H1 (cell line): ENCODE measurements at regions not wholly inside any gene's neighbourhood (a gene's known extent, or its start where the extent isn't known, plus 50 kb on each side); places are given as distances from the start of the nearest gene placed in this dataset.

Experiments used
- CTCF ChIA-PET: fragments of 300-600 bp; sonication (Branson Sonifier 250); formaldehyde crosslinking; loops from one replicate; lab custom pipeline; 2021; ENCODE audit not compliant: partially characterized antibody; lab: Charles Lee
- POLR2A ChIA-PET: fragments of 300-600 bp; sonication (Branson Sonifier 250); formaldehyde crosslinking; loops from one replicate; lab custom pipeline; 2021; ENCODE audit warnings: inconsistent platforms; ENCODE audit not compliant: partially characterized antibody; lab: Charles Lee
- DNase-seq, 2 experiments: peaks; one replicate each; pipeline versions ENCODE4 v3.0.0 to v3.0.0-alpha.2; 2010 to 2022; ENCODE audit warnings: low spot score in 2 of 2, low read depth in 1 of 2, mixed read lengths in 1 of 2
- FAIRE-seq: peaks from 2 replicates; lab custom pipeline; 2011; peaks lifted over from hg19 to GRCh38; lab: Jason Lieb, UNC
- H2AFZ ChIP-seq: 2 replicates; pipeline ENCODE4 v1.8.1; 2012; ENCODE audit warnings: low read length, inconsistent platforms
- H2AK5ac ChIP-seq: 2 replicates; pipeline ENCODE4 v1.6.1; 2013; ENCODE audit warnings: low read depth, low read length
- H2BK120ac ChIP-seq: replicated peaks from 2 replicates; pipeline ENCODE3; 2013; ENCODE audit warnings: low read depth, low read length, inconsistent platforms
- H2BK12ac ChIP-seq: 2 replicates; pipeline ENCODE4 v1.6.1; 2013; ENCODE audit warnings: low read depth, low read length
- H2BK15ac ChIP-seq: 2 replicates; pipeline ENCODE4 v1.6.1; 2013; ENCODE audit warnings: low read length
- H2BK20ac ChIP-seq: 2 replicates; pipeline ENCODE4 v1.6.1; 2013; ENCODE audit warnings: low read length
- H2BK5ac ChIP-seq: 2 replicates; pipeline ENCODE4 v1.6.1; 2013; ENCODE audit warnings: low read depth, low read length
- H3K14ac ChIP-seq: 2 replicates; pipeline ENCODE4 v1.6.1; 2013; ENCODE audit warnings: inconsistent platforms; ENCODE audit not compliant: insufficient read length
- H3K18ac ChIP-seq: 2 replicates; pipeline ENCODE4 v1.6.1; 2013; ENCODE audit warnings: low read length; ENCODE audit errors: extremely low read depth
- H3K23ac ChIP-seq: 2 replicates; pipeline ENCODE4 v1.6.1; 2013; ENCODE audit warnings: inconsistent platforms; ENCODE audit not compliant: insufficient read length
- H3K23me2 ChIP-seq: 2 replicates; pipeline ENCODE4 v1.6.1; 2013; ENCODE audit warnings: low read depth, low read length
- H3K27ac ChIP-seq: 2 replicates; pipeline ENCODE4 v1.6.1; 2011; ENCODE audit warnings: low read depth, low read length, inconsistent platforms
- H3K27me3 ChIP-seq, 4 experiments: replicated peaks in 1 of 4; 1 replicate in 1 of 4; 2 replicates in 3 of 4; pipeline versions ENCODE4 v1.6.1 to v1.8.1; 2011 to 2013; ENCODE audit warnings: low read length in 3 of 4, mild to moderate bottlenecking in 3 of 4, inconsistent platforms in 2 of 4, mixed read lengths in 2 of 4, moderate library complexity in 1 of 4; ENCODE audit not compliant: control insufficient read depth in 3 of 4, insufficient read depth in 3 of 4; ENCODE audit errors: extremely low read depth in 1 of 4
- H3K36me3 ChIP-seq, 4 experiments: 2 replicates each; pipeline versions ENCODE4 v1.6.1 to v1.8.1; 2011 to 2013; ENCODE audit warnings: mild to moderate bottlenecking in 4 of 4, low read length in 3 of 4, moderate library complexity in 2 of 4, control low read depth in 1 of 4, inconsistent platforms in 1 of 4; ENCODE audit not compliant: insufficient read depth in 4 of 4, control insufficient read depth in 2 of 4
- H3K4ac ChIP-seq: replicated peaks from 2 replicates; pipeline ENCODE3; 2013; ENCODE audit warnings: low read length, low read depth, mixed read lengths, inconsistent platforms; ENCODE audit not compliant: insufficient read length
- H3K4me1 ChIP-seq, 4 experiments: replicated peaks in 1 of 4; 1 replicate in 1 of 4; 2 replicates in 3 of 4; pipeline versions ENCODE4 v1.6.1 to v1.8.1; 2011 to 2013; ENCODE audit warnings: low read length in 3 of 4, inconsistent platforms in 2 of 4, mixed read lengths in 1 of 4; ENCODE audit not compliant: insufficient read depth in 4 of 4, control insufficient read depth in 3 of 4
- H3K4me2 ChIP-seq, 2 experiments: 2 replicates each; pipeline versions ENCODE4 v1.6.1 to v1.8.1; 2011 to 2013; ENCODE audit warnings: low read depth in 2 of 2, low read length in 2 of 2, control low read depth in 1 of 2, inconsistent platforms in 1 of 2, mild to moderate bottlenecking in 1 of 2; ENCODE audit not compliant: insufficient read depth in 1 of 2
- H3K4me3 ChIP-seq, 4 experiments: fragments of 200-600, 300-600 bp in 1 of 4; sonication (generic), shearing (Covaris generic), sonication (Bioruptor Twin) in 1 of 4; 2 replicates each; pipeline versions ENCODE4 v1.5.1 to v1.8.1; 2011 to 2016; ENCODE audit warnings: low read length in 4 of 4, low read depth in 3 of 4, control low read depth in 2 of 4, inconsistent platforms in 2 of 4, mild to moderate bottlenecking in 2 of 4, mixed read lengths in 1 of 4, moderate library complexity in 1 of 4; ENCODE audit not compliant: insufficient read depth in 2 of 4; ENCODE audit errors: extremely low read depth in 1 of 4
- H3K56ac ChIP-seq: replicated peaks from 2 replicates; pipeline ENCODE3; 2013; ENCODE audit warnings: low read depth, mild to moderate bottlenecking, mixed read lengths, low read length, inconsistent platforms; ENCODE audit not compliant: insufficient read length
- H3K79me1 ChIP-seq: 2 replicates; pipeline ENCODE4 v1.6.1; 2013; ENCODE audit warnings: low read depth, low read length, control low read depth
- H3K79me2 ChIP-seq, 2 experiments: 2 replicates each; pipeline versions ENCODE4 v1.6.1 to v1.8.1; 2012 to 2013; ENCODE audit warnings: low read length in 2 of 2, mild to moderate bottlenecking in 2 of 2, inconsistent platforms in 1 of 2; ENCODE audit not compliant: insufficient read depth in 2 of 2, control insufficient read depth in 1 of 2
- H3K9ac ChIP-seq, 4 experiments: replicated peaks in 1 of 4; 1 replicate in 1 of 4; 2 replicates in 3 of 4; pipeline versions ENCODE4 v1.6.1 to v1.8.1; 2011 to 2013; ENCODE audit warnings: low read depth in 3 of 4, low read length in 3 of 4, control low read depth in 2 of 4, mild to moderate bottlenecking in 2 of 4, moderate library complexity in 2 of 4, inconsistent platforms in 1 of 4; ENCODE audit errors: extremely low read depth in 1 of 4
- H3K9me3 ChIP-seq, 2 experiments: 2 replicates each; pipeline versions ENCODE4 v1.6.1 to v1.8.1; 2012 to 2013; ENCODE audit warnings: mild to moderate bottlenecking in 2 of 2, moderate library complexity in 2 of 2, control low read depth in 1 of 2, inconsistent platforms in 1 of 2, low read depth in 1 of 2, low read length in 1 of 2, mixed read lengths in 1 of 2; ENCODE audit not compliant: insufficient read depth in 2 of 2
- H4K20me1 ChIP-seq, 2 experiments: replicated peaks in 1 of 2; 2 replicates each; pipeline versions ENCODE3 to v1.8.1; 2011 to 2013; ENCODE audit warnings: inconsistent platforms in 2 of 2, low read length in 2 of 2, mild to moderate bottlenecking in 1 of 2; ENCODE audit not compliant: insufficient read depth in 2 of 2, control insufficient read depth in 1 of 2
- H4K5ac ChIP-seq: 2 replicates; pipeline ENCODE4 v1.6.1; 2013; ENCODE audit warnings: low read length, low read depth, mixed read lengths, inconsistent platforms; ENCODE audit not compliant: insufficient read length
- H4K8ac ChIP-seq: 2 replicates; pipeline ENCODE4 v1.8.0; 2013; ENCODE audit warnings: mild to moderate bottlenecking, moderate library complexity, low read length, inconsistent platforms; ENCODE audit not compliant: insufficient read depth; ENCODE audit errors: extremely low read depth
- H4K91ac ChIP-seq: replicated peaks from 2 replicates; pipeline ENCODE3; 2013; ENCODE audit warnings: low read length, mixed read lengths, inconsistent platforms; ENCODE audit not compliant: insufficient read length
- CHD1 ChIP-seq: IDR thresholded peaks from 2 replicates; pipeline ENCODE4 v1.6.1; 2012; ENCODE audit warnings: low read depth, low read length, improper control_type of control experiment
- E2F6 ChIP-seq: IDR thresholded peaks from 2 replicates; pipeline ENCODE4 v1.6.1; 2012; ENCODE audit warnings: inconsistent platforms
- POLR2A ChIP-seq, 2 experiments: IDR thresholded peaks; 1 replicate in 1 of 2; 2 replicates in 1 of 2; pipeline ENCODE4 v1.6.1; 2011; ENCODE audit warnings: low read depth in 2 of 2, low read length in 2 of 2, mild to moderate bottlenecking in 2 of 2; ENCODE audit errors: control extremely low read depth in 1 of 2
- WGBS, 2 experiments: shearing (Covaris generic) in 1 of 2; methylation state at CpG; one replicate each; pipeline versions ENCODE4 v1.1.6 to v1.1.7; 2013 to 2015; ENCODE audit warnings: low lambda C conversion rate in 2 of 2, mixed read lengths in 2 of 2, inconsistent platforms in 1 of 2, low coverage in 1 of 2, missing lambda C conversion rate in 1 of 2; ENCODE audit not compliant: insufficient replicate concordance in 2 of 2, insufficient coverage in 1 of 2, insufficient read length in 1 of 2; ENCODE audit errors: extremely low coverage in 1 of 2, missing lambda C conversion rate in 1 of 2; 5-methylcytosine and 5-hydroxymethylcytosine counted together

GRCh38 chr1:239307886-239308285 is 78.5 kb upstream of the CHRM3 start:
- no peak overlapping the region for H3K4ac ChIP-seq
- CTCF ChIA-PET = interaction anchor here (0.7 to 2.6 kb wide), 16 partner anchors 10 to 511 kb away, joined by 3 to 17 read pairs (median 4); no protein-coding TSS in a partner anchor
- H3K14ac ChIP-seq = no peak overlapping the region
- H4K20me1 ChIP-seq = no peaks in the 10 kb centered on the region
- H2BK120ac ChIP-seq = no peak overlapping the region
- no peak overlapping the region for H2BK20ac ChIP-seq
- H3K36me3 ChIP-seq = no peaks in the 10 kb centered on the region
- H2BK15ac ChIP-seq = no peak overlapping the region
- H2AFZ ChIP-seq = no peak overlapping the region
- H3K27ac ChIP-seq = no peak overlapping the region
- no peak overlapping the region for H3K4me3 ChIP-seq
- no peaks in the 10 kb centered on the region for H3K79me1 ChIP-seq
- peaks cover 0 to 3% (median 1%) of the 10 kb centered on the region in 4 experiments; a peak in 2 of 7 replicates for H3K4me1 ChIP-seq
- H3K23me2 ChIP-seq = no peaks in the 10 kb centered on the region
- H4K8ac ChIP-seq = no peak overlapping the region
- no peak overlapping the region for H4K5ac ChIP-seq
- H3K27me3 ChIP-seq = no peaks in the 10 kb centered on the region
- no peak overlapping the region for H4K91ac ChIP-seq
- H3K4me2 ChIP-seq = no peak overlapping the region
- no peaks in the 10 kb centered on the region for H3K9me3 ChIP-seq
- DNase-seq = no peak
- no peak overlapping the region for H3K18ac ChIP-seq
- 53% methylated on average over 2 of the region's 2 CpGs; no CpG with 5 or more reads in 1 of the 2 experiments for WGBS, 2 experiments
- H3K23ac ChIP-seq = no peak overlapping the region
- H2BK12ac ChIP-seq = no peak overlapping the region
- TF ChIP-seq POLR2A (IDR thresholded peaks at IDR 0.05; ENCODE audit: control extremely low read depth in 1 of 2, low read depth in 2 of 2, low read length in 2 of 2) (no peak), CHD1 (no peak), E2F6 (no peak)
- FAIRE-seq = no peak
- no peak overlapping the region for H2AK5ac ChIP-seq
- H3K56ac ChIP-seq = no peak overlapping the region
- H3K9ac ChIP-seq = no peak overlapping the region
- no peaks in the 10 kb centered on the region for H3K79me2 ChIP-seq
- POLR2A ChIA-PET = no interaction called here
- no peak overlapping the region for H2BK5ac ChIP-seq
